UCSD-AML1 (cell line): ENCODE measurements at regions not wholly inside any gene's neighbourhood (a gene's known extent, or its start where the extent isn't known, plus 50 kb on each side); places are given as distances from the start of the nearest gene placed in this dataset.
"Not testable (repeated sequence)": the region's sequence is repeated elsewhere in the genome, so short reads cannot be mapped to it uniquely, and the experiment has no call there.

Source experiments
- DNase-seq: peaks from one replicate; lab custom pipeline; 2025; ENCODE audit not compliant: unreplicated experiment; lab: John Stamatoyannopoulos, UW

GRCh38 chr14:84969501-84969900 is 560.4 kb upstream of the FLRT2 start:
- DNase-seq, result no peak

- DNase-seq, result no peak
Measured at GRCh38 chr14:84975241-84975902, 554.6 kb upstream of the FLRT2 start.

GRCh38 chr14:84976805-84977204 is 553.1 kb upstream of the FLRT2 start:
- DNase-seq, result no peak

- DNase-seq, result no peak
Measured at GRCh38 chr14:84987042-84987441, 542.9 kb upstream of the FLRT2 start.

GRCh38 chr14:84988357-84988756 is 541.6 kb upstream of the FLRT2 start:
- no peak for DNase-seq

- no peak for DNase-seq
Measured at GRCh38 chr14:84991021-84991420, 538.9 kb upstream of the FLRT2 start.

- DNase-seq, result no peak
Measured at GRCh38 chr14:84998216-84998615, 531.7 kb upstream of the FLRT2 start.

GRCh38 chr14:85002846-85003245 is 527.1 kb upstream of the FLRT2 start:
- no peak for DNase-seq

- DNase-seq, result no peak
Measured at GRCh38 chr14:85003805-85004204, 526.1 kb upstream of the FLRT2 start.

- no peak for DNase-seq
Measured at GRCh38 chr14:85009506-85009905, 520.4 kb upstream of the FLRT2 start.

GRCh38 chr14:85010186-85010585 is 519.8 kb upstream of the FLRT2 start:
- no peak for DNase-seq

GRCh38 chr14:85016496-85016895 is 513.4 kb upstream of the FLRT2 start:
- DNase-seq, result no peak

- DNase-seq, result not testable (repeated sequence)
Measured at GRCh38 chr14:85023866-85024265, 506.1 kb upstream of the FLRT2 start.

GRCh38 chr14:85024931-85025330 is 505.0 kb upstream of the FLRT2 start:
- DNase-seq, result no peak

- no peak for DNase-seq
Measured at GRCh38 chr14:85027681-85028370, 502.1 kb upstream of the FLRT2 start.

GRCh38 chr14:85037411-85037810 is 492.5 kb upstream of the FLRT2 start:
- DNase-seq, result no peak

- no peak for DNase-seq
Measured at GRCh38 chr14:85038526-85039352, 491.2 kb upstream of the FLRT2 start.

GRCh38 chr14:85039353-85039626 is 490.7 kb upstream of the FLRT2 start:
- DNase-seq, result no peak

- no peak for DNase-seq
Measured at GRCh38 chr14:85040046-85040685, 489.8 kb upstream of the FLRT2 start.

GRCh38 chr14:85041618-85042017 is 488.3 kb upstream of the FLRT2 start:
- no peak for DNase-seq

- DNase-seq, result no peak
Measured at GRCh38 chr14:85042301-85042700, 487.6 kb upstream of the FLRT2 start.

- DNase-seq, result no peak
Measured at GRCh38 chr14:85050180-85050579, 479.8 kb upstream of the FLRT2 start.
